ENCODE measurements at regions not wholly inside any gene's neighbourhood (a gene's known extent, or its start where the extent isn't known, plus 50 kb on each side); places are given as distances from the start of the nearest gene placed in this dataset.

- TF ChIP-seq CTCF (optimal IDR thresholded peaks at IDR 0.05 in 1 of 3, IDR thresholded peaks at IDR 0.05 in 1 of 3, conservative IDR thresholded peaks at IDR 0.05 in 1 of 3; ENCODE audit: extremely low read depth in 1 of 3, insufficient read depth in 2 of 3, low read length in 3 of 3) (no peak), EZH2 (IDR thresholded peaks at IDR 0.05; ENCODE audit: low read length) (no peak)
These were observed 155.7 kb upstream of the FAM78B start for GRCh38 chr1:166322470-166322869.
